Astrocyte (in vitro differentiated cells and primary cell): ENCODE measurements at regions not wholly inside any gene's neighbourhood (a gene's known extent, or its start where the extent isn't known, plus 50 kb on each side); places are given as distances from the start of the nearest gene placed in this dataset.

ENCODE experiments used
- EZH2 ChIP-seq: IDR thresholded peaks from 2 replicates; pipeline ENCODE4 v1.6.1; 2012; ENCODE audit warnings: mild to moderate bottlenecking, low read length, inconsistent platforms; ENCODE audit not compliant: insufficient read depth
- TF ChIP-seq, protein P1 (sequence below): IDR thresholded peaks from 2 replicates; pipeline ENCODE4 v1.5.1; 2011; ENCODE audit warnings: low read depth, mild to moderate bottlenecking, inconsistent platforms, low read length, moderate library complexity; ENCODE audit not compliant: insufficient read depth

DNA sequence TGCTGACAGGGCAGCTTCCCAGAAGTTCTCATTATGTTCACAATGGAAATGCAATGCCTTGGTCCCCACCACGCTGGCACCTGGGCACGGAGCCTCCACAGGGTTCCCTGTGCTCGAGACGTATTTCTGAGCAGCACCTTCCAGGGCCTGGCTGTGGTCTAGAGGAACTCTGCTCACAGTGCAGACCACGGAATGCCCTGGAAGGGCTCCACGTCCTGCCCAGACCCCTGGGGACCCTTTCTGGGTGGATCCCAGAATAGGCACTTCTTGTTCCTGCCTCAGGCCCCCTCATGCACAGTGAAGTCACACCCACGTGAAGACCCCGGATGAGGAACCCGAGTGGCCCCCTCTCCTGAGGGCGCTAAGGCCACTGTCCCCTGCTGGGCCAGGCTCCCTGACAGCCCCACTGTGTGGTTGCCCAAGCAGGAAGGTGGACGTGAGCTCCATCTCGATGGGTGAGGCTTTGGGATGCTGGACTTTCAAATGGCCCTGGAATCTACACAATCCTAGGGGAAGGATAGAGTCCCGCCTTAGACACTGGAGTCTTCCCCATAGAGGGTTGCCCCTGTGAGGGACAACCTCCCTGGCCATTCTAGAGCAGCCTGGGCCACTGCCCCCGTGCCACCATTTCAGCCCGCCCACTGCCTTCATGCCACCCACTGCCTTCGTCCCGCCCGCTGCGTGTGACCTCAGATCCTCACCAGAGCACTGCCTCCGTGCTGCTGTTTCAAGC, 1106.8 kb downstream of the BRD1 start:
- TF ChIP-seq, protein P1, sequence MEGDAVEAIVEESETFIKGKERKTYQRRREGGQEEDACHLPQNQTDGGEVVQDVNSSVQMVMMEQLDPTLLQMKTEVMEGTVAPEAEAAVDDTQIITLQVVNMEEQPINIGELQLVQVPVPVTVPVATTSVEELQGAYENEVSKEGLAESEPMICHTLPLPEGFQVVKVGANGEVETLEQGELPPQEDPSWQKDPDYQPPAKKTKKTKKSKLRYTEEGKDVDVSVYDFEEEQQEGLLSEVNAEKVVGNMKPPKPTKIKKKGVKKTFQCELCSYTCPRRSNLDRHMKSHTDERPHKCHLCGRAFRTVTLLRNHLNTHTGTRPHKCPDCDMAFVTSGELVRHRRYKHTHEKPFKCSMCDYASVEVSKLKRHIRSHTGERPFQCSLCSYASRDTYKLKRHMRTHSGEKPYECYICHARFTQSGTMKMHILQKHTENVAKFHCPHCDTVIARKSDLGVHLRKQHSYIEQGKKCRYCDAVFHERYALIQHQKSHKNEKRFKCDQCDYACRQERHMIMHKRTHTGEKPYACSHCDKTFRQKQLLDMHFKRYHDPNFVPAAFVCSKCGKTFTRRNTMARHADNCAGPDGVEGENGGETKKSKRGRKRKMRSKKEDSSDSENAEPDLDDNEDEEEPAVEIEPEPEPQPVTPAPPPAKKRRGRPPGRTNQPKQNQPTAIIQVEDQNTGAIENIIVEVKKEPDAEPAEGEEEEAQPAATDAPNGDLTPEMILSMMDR: no peak
- no peak for TF ChIP-seq EZH2
